HG03442 (cell line): ENCODE measurements at regions not wholly inside any gene's neighbourhood (a gene's known extent, or its start where the extent isn't known, plus 50 kb on each side); places are given as distances from the start of the nearest gene placed in this dataset.
"Not testable (repeated sequence)": the region's sequence is repeated elsewhere in the genome, so short reads cannot be mapped to it uniquely, and the experiment has no call there.

Experiments
- ATAC-seq: cut with Tn5 transposase; IDR thresholded peaks from one replicate; pipeline ENCODE4 v1.9.1; 2021; ENCODE audit warnings: mild to moderate bottlenecking, moderate library complexity; ENCODE audit not compliant: unreplicated experiment

DNA sequence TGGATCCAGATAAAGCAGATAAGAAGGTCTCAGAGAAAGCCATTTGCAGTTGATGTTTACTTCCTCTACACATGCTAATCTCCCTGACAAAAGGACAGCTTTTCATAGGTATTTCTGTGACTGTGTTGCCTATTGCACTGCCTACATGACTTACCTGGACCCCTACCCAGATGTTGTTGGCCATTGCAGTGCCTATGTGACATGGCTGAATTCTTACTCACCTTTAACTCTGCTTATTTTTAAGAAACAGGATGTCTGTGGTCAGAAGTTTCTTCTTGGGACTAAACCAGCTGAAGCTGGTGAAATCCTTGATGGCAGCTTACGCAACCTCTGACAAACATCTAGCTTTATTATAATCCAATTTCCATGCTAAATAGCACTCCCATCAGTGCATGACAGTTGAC lies 50.7 kb downstream of the PPIAL4D start:
- not testable (repeated sequence) for ATAC-seq

DNA sequence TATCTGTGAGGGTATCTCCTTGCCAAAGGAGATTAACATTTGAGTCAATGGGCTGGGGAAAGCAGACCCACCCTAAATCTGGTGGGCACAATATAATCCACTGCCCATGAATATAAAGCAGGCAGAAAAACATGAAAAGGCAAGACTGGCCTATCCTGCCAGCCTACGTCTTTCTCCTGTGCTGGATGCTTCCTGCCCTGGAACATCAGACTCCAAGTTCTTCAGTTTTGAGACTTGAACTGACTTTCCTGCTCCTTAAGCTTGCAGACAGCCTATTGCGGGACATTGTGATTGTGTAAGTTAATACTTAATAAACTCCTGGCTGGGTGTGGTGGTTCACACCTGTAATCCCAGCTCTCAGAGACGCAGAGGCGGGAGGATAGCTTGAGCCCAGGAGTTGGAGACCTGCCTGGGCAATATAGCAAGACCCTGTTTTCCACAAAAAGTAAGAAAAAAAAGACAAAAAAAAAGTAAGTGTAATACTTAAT lies 52.4 kb downstream of the PPIAL4D start:
- not testable (repeated sequence) for ATAC-seq

- not testable (repeated sequence) for ATAC-seq
These were observed 53.0 kb downstream of the PPIAL4D start for GRCh38 chr1:145188869-145189542.

GRCh38 chr1:145182606-145183413 lies 59.2 kb downstream of the PPIAL4D start:
- peak; percentile 45 for ATAC-seq

DNA sequence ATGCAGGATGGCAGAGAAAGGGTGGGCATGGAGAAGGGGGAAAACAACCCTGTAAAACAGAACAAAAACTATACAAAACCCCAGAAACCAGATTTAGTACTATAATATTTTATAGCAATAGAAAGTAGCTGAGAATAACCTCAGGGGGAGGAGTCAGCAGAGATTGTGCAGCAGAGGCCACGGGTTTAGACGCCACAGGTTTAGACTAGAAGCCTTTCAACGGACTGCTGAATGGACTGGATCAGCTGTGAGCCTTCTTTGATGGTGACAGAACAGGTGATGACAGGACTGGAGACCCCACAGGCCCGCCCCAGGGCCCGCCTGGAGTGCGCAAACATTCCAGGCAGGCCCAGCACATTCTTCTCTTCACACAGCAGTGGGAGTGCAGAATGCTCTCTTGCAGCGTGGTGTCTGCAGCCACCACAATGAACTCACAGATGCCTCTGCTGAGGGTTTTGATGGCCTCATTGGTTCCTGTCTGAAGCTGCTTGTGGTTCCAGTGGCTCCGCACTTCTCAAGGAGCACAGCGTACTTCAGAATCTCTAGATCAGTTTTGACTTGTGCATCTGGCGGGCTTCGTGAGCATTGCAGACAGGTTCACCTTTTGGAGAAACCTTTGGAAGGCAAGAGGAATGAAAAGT lies 65.6 kb downstream of the PPIAL4D start:
- ATAC-seq: not testable (repeated sequence)

- not testable (repeated sequence) for ATAC-seq
These were observed 67.6 kb downstream of the PPIAL4D start for GRCh38 chr1:145174377-145174776.

- not testable (repeated sequence) for ATAC-seq
These were observed 72.6 kb downstream of the FAM72D start for GRCh38 chr1:145168220-145168848.

DNA sequence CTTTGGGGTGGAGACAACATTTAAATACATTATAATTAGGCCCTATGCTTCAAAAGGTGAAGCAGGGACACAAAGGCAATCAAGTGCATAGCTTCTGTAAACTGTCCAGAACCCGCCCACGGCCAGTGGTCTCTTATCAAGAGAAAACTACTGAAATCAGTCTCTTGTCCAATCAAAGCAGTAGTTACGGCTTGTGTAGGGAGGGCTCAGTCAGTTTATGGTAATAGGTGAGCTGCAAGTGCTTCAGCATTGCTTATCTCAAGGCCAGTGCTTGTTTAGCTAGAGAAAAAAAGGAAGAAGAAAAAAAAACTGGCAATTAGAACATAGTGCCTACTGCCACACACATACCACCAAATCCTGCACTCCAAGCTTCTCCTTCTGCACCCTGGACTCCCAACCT lies 68.6 kb downstream of the FAM72D start:
- not testable (repeated sequence) for ATAC-seq
